Stimulated activated CD8-positive, alpha-beta memory T cell treated with anti-CD3 and anti-CD28 coated beads, Interleukin-7, amount 100 ng/mL, for 24 hours (primary cell): ENCODE measurements at regions not wholly inside any gene's neighbourhood (a gene's known extent, or its start where the extent isn't known, plus 50 kb on each side); places are given as distances from the start of the nearest gene placed in this dataset.
"Not testable (repeated sequence)": the region's sequence is repeated elsewhere in the genome, so short reads cannot be mapped to it uniquely, and the experiment has no call there.

Source experiments
- DNase-seq: peaks from one replicate; pipeline ENCODE4 v3.0.0-alpha.2; 2020; ENCODE audit warnings: low read depth

GRCh38 chr12:14032191-14032590 lies 50.8 kb upstream of the GRIN2B start:
- not testable (repeated sequence) for DNase-seq

DNA sequence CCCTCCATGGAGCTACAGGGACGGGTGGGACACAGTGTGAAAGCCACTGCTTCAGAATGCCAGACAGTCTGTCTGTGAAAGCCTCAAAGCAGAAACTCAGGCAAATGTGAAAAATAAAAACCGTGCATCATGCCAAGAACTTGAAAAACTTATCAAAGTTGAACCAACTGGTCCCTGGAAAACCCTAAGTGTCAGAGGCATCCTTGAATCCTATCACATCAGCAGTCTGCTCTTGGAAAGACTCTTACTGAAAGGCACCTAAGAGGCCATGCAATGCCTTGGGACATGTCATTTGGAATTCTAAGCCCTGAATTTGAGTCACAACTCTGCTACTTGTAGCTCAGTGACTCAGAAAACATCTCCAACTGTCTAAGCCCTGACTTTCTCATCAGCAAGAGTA lies 62.4 kb upstream of the GRIN2B start:
- no peak for DNase-seq

DNA sequence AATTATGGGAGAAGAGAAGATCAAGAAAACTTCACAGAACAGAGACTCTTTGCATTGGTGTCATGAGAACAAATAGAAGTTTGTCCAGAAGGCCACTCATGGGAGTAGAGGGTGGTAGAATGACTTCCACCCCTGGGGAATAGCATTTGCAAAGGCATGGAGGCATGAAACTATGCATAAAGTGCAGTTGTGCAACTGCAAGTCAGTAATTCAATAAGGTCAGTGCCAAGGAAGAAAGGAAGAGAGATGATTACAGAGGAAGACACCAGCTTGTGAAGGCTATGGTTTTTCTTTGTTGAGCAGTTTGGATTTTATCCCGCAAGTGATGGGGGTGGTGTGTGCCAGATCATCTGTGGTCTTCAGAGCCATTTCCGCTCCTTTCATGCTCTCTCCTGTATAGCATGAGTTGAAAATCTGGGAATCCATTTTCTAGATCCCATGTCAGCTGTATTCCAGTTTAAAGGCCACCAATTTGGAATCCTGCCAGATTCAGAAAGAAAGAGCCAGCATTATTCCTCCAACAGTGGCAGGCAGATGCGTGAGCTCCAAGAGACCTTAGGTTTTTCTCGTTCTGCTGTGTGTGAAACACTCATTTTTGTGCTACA lies 67.6 kb upstream of the GRIN2B start:
- DNase-seq, result no peak

GRCh38 chr12:14057895-14058294 lies 76.5 kb upstream of the GRIN2B start:
- DNase-seq, result no peak

GRCh38 chr12:14058717-14059116 lies 77.3 kb upstream of the GRIN2B start:
- DNase-seq, result no peak

DNA sequence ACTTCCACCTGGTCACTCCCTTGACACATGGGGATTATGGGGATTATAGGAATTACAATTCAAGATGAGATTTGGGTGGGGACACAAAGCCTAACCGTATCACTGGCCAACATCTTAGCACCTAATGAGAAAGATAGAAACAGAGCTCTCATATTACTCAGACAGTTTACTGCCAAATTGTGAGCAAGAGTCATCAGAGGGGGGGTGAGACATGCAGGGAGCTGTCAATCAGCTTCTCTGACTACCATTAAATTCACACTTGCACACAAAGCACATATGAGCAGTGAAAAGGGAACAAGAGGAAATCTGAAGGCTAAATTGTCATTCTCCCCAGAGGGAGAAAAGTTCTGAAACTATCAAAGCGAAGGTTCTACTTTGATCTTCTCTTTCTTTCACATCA lies 78.1 kb upstream of the GRIN2B start:
- no peak for DNase-seq

DNA sequence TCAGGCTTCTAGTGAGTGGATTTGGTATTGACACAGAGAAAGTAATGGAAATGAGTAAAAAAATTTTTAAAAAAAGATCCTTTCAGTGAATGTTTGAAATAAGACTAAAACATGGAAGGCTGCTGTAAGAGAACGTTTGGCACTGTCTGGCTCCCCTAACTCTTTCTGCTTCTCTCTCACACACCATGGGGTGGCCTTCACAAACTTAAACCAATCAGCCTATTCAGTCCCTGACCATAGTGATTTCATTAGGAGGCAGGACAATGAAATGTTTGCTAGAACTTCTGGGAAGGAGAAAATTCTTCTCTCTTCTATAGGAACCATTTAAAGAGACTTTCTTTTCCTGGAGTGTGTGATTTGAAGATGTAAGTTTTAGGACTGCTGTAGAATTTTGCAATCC lies 84.2 kb upstream of the GRIN2B start:
- DNase-seq, result no peak

GRCh38 chr12:14066021-14066420 lies 84.6 kb upstream of the GRIN2B start:
- no peak for DNase-seq

DNA sequence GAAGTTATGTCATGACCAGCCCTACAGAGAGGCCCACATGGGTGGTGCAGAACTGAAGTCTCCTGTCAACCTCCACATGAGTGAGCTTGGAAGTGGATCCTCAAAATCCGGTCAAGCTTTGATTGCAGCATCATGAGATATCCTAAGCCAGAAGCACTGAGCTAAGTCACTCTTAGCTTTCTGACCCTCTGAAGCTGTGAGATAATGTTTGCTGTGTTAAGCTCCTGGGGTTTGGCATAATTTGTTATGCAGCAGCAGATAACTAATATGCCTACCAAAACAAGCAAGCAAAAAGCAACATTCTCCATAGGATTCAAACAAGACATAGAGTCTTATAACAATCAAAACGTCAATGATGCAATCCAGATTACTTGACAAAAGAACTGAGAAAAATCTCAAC lies 87.6 kb upstream of the GRIN2B start:
- DNase-seq, result no peak

DNA sequence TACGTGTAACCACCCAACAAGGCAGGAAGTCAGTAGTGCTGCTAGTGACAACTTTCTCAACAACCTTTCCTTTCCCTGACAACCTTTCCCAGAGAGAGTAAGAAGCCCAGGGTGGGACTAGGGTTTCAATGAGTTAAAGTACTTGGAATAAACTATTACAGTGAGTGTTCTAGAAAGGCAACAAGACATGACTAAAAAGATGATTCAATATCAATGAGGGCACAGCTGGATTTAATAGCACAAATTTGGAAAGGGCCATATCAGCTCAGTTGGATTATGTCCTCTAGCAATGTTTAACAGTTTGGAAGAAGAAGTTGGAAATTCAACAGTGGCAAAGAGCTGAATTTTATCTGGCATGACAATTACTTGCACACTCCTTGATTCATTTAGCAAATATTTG lies 90.4 kb upstream of the GRIN2B start:
- no peak for DNase-seq

DNA sequence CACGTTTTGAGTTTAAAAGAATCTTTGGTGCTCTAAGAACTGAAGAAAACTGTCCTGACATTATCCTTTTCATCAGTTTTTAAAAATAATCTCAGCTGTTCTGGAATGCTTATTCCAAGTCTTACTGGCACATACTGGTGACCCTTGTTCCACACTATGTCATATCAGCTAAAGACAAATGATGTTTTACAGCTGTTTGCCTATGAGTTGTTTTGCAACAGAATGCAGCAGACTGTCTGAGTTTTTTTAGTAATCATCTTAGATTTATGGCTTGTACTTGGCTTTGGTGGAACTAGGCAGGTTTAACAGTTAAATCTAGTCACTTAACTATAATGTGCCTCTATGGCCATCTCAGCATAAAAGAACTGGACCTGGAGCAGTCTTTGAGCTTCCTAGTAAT lies 91.6 kb upstream of the GRIN2B start:
- DNase-seq, result no peak

GRCh38 chr12:14075797-14076393 lies 94.5 kb upstream of the GRIN2B start:
- no peak for DNase-seq

DNA sequence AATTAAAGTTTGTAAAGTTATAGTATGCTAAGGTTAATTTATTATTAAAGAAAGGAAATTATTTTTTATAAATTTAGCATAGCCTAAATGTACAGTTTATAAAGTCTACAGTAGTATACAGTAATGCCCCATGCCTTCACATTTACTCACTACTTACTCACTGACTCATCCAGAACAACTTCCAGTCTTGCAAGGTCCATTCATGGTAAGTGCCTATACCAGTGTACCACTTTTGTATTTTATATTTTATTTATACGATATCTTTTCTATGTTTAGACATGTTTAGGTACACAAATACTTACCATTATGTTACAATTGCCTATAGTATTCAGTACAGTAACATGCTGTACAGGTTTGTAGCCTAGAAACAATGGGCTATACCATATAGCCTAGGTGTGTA lies 95.1 kb upstream of the GRIN2B start:
- DNase-seq, result no peak

GRCh38 chr12:14086838-14087237 lies 105.4 kb upstream of the GRIN2B start:
- DNase-seq, result no peak

DNA sequence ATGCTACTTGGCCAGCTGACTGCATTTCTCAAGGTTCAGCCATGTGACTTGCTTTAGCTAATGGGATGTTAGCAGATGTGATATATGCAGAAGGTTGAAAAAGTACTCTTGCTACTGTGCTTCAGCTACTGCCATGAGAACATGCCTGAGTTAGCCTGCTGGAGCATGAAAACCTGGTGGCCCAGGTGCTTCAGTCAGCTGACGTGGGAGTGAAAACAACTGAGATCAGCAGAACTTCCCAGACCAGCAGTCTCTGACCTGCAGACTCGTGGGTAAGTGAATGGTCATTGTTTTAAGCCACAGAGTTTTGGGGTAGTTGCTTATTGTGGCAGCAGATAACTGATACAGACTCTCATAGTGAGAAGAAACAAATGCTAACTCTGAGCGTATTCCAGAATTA lies 118.6 kb upstream of the GRIN2B start:
- no peak for DNase-seq

DNA sequence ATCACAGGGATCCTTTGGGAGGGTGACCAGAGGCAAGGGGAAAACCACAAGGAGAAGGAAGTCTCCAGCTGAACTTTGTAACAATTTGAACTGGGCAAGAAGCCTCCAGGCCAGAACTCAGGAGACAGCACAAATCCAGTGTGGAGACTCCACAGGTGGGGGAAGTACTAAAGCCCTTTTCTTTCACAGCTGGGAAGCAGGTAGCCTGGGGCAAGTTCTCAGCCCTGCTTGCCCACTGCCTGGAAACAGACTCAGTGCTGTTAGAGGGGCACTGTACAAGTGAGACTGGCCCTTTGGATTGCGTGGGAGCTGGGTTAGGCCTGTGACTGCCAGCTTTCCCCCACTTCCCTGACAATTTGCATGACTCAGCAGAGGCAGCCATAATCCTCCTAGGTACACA lies 120.2 kb upstream of the GRIN2B start:
- not testable (repeated sequence) for DNase-seq

DNA sequence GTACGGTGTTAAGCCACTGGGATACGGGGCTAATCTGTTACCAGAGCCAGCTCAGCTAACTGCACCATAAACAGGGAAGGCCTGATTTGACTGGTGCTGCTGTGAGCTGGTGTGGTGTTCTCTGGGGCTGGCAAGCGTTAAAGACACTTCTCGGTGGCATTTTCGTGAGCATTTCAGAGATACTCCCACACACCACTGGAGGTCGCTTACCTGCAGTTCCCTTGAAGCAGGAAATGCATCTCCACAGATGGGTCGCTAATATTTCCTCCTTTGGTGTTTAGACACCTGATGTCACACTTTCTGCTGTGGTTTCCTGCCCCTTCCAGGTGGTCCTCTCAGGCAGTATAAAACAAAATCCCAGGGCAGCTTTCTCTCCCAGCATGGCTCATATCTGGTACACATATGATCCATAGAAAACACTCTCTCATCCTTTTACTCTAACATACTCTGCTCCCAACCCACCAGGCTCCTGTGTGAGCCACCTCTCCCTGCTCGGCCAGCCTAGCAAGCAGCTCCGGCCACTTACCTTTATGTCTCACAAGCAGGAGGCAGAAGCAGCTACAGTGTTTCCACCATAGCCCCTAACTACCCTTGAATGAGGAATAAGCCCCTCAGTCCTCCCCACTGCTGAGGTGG lies 129.9 kb upstream of the GRIN2B start:
- no peak for DNase-seq

- no peak for DNase-seq
These were observed 131.6 kb upstream of the GRIN2B start for GRCh38 chr12:14113031-14113430.

DNA sequence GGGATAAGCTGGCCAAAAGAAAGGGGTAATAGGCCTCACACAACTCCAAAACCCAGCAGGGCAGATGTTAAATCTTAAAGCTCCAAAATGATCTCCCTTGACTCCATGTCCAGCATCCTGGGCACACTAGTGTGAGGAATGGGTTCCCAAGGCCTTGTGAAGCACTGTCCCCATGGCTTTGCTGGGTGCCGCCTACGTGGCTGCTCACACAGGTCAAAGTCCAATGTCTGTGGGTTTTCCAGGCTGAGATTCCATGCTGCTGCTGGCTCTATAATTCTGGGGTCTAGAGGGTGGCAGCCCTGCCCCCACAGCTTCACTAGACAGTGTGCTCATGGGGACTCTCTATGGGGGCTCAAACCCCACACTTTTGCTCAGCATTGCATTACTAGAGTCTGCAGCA lies 145.3 kb upstream of the GRIN2B start:
- DNase-seq, result no peak

GRCh38 chr12:14129611-14130195 lies 148.3 kb upstream of the GRIN2B start:
- DNase-seq, result no peak

DNA sequence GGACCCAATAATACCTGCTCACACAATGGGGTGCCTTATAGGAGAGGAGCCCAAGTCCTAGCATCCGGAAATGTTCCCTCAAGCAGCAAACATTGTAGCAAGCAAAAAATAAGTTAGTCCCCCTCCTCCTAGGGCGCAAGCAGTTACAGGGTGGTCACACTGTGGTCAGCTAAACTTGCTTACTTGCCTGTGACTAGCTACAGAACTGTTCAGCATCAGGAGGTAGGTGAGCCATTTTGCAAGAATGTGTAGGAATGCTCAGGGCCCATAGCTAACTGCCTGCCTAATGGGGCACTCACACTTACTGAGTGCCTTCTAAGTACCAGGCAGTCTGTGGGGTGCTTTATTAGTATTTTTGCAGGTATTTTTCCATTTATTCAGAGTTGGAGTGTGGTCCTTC lies 154.6 kb upstream of the GRIN2B start:
- DNase-seq, result no peak

DNA sequence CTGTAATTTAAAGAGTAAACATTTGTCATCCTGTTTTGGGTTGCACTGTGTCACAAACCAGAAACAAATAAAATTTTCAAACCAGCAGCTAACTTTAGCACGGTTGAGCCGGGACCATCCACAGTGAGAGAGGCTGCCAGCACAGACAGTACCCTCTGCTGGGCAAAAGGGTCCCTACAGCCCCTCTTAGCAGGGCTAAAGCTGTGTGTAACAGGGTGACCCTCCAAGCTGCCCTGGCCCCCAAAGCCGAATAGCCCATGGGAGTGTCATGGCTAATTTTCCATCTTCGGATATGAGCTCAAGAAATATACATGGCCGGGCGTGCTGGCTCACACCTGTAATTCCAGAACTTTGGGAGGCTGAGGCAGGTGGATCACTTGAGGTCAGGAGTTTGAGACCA lies 157.1 kb upstream of the GRIN2B start:
- no peak for DNase-seq

DNA sequence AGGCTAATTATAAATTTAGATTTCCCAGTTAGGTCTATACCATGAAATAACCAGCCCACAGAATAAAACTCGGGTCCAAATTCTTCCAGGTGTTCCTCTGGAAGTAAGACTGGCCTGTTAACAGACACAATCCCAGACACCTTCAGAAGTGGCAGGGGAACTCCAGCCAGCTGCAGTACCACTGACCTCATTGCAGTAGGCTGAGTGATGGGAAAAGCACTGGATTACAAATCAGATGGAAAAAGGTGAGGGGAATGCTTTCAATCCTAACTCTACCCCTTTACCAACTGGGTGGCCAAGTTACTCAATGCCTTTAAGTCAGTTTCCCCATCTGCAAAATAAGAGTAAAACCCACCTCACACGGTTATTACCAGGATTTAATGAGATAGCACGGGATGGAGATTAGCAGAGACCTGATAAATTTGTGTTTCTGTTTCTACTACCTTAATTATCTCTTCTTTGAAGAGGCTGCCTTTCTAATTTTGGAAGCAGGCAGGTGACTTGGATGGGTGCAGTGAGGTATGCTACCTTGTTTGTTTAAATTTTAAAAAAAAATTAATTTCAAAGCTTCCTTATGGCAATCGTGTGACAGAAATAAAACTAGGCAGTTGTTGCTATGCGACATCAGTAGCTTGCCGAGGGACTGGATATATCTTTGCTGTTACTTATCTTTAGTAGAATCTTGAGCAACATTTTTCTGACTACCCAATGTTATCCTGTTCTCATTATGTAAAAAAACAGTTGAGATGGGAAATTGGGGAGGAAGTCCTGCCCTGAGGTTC lies 167.3 kb upstream of the GRIN2B start:
- no peak for DNase-seq
